Fibroblast of villous mesenchyme (primary cell): ENCODE measurements at regions not wholly inside any gene's neighbourhood (a gene's known extent, or its start where the extent isn't known, plus 50 kb on each side); places are given as distances from the start of the nearest gene placed in this dataset.

ENCODE experiments used
- DNase-seq: peaks from one replicate; pipeline ENCODE4 v3.0.0-alpha.2; 2010; ENCODE audit warnings: low read depth
- H3K4me3 ChIP-seq: 2 replicates; pipeline ENCODE4 v1.5.1; 2011; ENCODE audit warnings: low read depth, mild to moderate bottlenecking, low read length
- TF ChIP-seq, protein P1 (sequence below): IDR thresholded peaks from 2 replicates; pipeline ENCODE4 v1.5.1; 2012; ENCODE audit warnings: low read depth, mild to moderate bottlenecking, low read length; ENCODE audit not compliant: insufficient read depth

DNA sequence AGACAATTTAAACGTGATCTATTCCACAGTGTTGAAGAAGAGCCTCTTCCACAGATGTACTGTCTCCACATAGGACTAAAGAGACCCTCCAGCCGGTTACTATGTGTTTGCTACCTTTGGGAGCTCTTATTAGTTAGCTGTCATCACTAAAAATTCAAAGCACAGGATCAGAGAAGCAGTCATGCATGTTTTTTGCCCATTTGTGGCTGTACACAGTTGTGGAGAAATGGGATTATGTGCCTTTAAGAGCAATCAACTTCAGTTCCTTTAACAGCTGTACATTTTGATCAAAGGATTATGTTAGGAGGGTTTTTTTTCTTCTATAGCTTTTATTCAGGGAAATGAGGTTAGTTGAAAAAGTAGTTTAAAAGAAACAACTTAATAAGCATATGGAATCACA lies 149.0 kb upstream of the SPOCK3 start:
- TF ChIP-seq, protein P1, sequence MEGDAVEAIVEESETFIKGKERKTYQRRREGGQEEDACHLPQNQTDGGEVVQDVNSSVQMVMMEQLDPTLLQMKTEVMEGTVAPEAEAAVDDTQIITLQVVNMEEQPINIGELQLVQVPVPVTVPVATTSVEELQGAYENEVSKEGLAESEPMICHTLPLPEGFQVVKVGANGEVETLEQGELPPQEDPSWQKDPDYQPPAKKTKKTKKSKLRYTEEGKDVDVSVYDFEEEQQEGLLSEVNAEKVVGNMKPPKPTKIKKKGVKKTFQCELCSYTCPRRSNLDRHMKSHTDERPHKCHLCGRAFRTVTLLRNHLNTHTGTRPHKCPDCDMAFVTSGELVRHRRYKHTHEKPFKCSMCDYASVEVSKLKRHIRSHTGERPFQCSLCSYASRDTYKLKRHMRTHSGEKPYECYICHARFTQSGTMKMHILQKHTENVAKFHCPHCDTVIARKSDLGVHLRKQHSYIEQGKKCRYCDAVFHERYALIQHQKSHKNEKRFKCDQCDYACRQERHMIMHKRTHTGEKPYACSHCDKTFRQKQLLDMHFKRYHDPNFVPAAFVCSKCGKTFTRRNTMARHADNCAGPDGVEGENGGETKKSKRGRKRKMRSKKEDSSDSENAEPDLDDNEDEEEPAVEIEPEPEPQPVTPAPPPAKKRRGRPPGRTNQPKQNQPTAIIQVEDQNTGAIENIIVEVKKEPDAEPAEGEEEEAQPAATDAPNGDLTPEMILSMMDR, result no peak
- no peak for DNase-seq
- no peak overlapping the region for H3K4me3 ChIP-seq

DNA sequence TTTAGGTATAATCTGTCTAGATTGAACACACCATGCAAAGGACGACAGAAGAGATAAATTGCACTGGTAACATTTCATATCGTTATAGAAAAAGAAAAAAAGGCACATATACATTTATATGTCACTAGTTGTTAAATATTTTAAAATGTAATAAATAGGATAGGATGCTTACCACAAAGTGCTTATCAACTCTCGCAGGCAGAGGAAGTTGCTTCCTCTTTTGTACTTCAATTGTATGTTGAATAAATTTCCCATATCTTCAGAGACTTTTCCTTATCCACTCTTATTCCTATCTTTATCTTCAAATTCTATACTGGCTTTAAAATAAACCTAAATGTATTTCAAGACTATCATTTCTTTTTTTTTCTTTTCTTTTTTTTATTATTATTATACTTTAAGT lies 163.3 kb upstream of the SPOCK3 start:
- H3K4me3 ChIP-seq, result no peak overlapping the region
- no peak for DNase-seq
- TF ChIP-seq, protein P1, result no peak

DNA sequence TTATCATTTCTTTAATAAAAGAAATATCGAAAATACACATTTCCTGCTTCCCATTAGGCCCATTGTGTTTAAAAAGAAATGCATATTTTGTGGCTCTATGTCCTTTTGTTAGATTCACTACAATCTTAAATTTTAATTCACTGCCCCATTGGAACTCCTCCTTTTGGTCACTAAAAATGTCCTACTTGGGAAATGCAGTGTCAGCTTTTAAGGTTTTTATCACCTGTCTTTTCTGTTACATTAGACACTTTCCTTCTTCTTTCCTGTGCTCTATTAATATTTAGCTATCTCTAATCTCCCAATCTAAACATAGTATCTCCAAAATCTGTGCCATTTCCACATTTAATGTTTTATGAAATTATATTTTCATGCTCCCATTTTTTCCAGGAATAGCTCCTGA lies 164.9 kb upstream of the SPOCK3 start:
- DNase-seq, result no peak
- H3K4me3 ChIP-seq, result no peak overlapping the region
- TF ChIP-seq, protein P1, result no peak

DNA sequence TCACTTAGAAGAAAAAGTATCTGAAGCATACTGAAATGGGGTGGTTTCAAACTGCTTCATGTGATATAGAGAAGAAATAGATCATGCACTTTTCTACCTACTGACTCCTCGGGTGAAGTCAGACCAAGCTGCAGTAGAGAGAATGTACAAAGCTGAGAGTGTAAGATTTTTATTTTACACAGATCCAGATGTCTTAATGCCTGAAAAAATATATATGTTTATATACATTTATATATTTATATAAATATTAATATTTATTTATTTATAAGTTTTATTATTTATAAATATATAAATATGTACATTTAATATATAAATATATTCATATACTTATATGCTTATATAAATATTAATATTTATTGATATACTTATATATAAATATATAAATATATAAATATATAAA lies 171.9 kb upstream of the SPOCK3 start:
- TF ChIP-seq, protein P1, result no peak
- no peak overlapping the region for H3K4me3 ChIP-seq
- DNase-seq, result no peak

DNA sequence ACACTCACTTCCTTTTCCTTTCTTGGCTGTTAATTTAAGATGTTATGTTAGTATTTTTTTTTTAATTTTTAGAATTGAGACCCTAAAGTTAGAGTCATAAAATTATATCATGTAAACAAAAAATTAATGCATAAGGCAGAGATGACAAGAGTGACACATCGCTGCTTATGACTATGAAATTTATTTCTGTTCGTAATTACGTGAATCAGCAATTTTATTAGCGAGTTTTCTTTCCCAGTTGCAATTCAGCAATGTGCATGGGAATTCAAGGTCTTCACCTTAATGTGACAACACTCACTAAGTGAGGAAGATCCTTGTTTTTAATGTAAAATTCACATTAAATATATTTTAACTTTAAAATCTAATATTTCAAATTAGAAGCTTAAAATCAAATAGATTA lies 181.2 kb upstream of the SPOCK3 start:
- no peak for DNase-seq
- H3K4me3 ChIP-seq, result no peak overlapping the region
- TF ChIP-seq, protein P1, result no peak

DNA sequence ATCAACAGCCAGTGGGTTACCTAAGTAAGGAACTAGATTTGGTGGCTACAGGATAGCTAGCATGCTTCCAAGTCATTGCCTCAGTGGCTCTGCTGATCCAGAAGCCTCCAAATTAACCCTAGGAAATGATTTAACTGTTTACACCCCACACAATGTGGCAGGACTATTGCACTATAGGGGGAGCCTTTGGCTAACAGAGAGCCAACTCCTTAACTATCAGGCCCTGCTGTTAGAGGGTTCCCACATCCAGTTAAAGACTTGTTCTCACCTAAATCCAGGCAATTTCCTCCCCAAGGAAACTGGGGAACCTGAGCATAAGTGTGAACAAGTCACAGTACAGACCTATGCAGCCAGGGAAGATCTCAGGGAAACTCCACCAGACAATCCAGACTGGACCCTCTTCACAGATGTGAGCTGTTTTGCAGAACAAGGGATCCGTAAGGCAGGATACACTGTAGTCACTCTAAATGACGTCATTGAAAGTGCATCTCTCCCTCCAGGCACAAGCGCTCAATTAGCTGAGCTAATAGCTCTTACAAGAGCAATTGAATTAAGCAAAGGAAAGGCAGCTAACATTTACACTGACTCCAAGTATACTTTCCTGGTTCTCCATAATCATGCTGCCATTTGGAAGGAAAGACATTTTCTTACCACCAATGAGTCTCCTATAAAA lies 185.3 kb upstream of the SPOCK3 start:
- H3K4me3 ChIP-seq, result no peak overlapping the region
- TF ChIP-seq, protein P1, result no peak
- no peak for DNase-seq

DNA sequence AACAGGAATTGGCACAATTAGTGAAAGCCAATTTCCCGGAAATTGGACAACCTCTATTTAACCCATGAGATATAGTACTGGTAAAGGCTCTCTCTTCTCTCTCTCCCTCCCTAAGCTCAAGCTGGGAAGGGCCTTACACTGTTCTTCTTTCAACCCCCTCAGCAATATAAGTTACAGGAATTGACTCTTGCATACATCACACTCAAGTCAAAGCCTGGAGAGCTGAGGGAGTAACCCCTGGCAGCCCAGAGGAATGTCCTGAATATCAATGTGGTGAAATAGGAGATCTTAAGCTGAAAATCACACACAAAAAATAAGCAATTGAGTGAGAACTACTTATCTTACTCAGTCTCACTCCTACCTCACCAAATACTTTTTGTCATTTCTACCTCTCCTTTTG lies 186.9 kb upstream of the SPOCK3 start:
- no peak for DNase-seq
- TF ChIP-seq, protein P1, result no peak
- no peak overlapping the region for H3K4me3 ChIP-seq
